Activated CD4-positive, alpha-beta T cell treated with anti-CD3 and anti-CD28 coated beads, Interleukin-2, Interleukin-6, amounts not matched to agents 100 ng/mL and 50 ng/mL, durations not matched to agents 16 hours and 8 hours (primary cell): ENCODE measurements at regions not wholly inside any gene's neighbourhood (a gene's known extent, or its start where the extent isn't known, plus 50 kb on each side); places are given as distances from the start of the nearest gene placed in this dataset.
"Not testable (repeated sequence)": the region's sequence is repeated elsewhere in the genome, so short reads cannot be mapped to it uniquely, and the experiment has no call there.

ENCODE experiments used
- DNase-seq: peaks from one replicate; pipeline ENCODE4 v3.0.0-alpha.2; 2020

DNA sequence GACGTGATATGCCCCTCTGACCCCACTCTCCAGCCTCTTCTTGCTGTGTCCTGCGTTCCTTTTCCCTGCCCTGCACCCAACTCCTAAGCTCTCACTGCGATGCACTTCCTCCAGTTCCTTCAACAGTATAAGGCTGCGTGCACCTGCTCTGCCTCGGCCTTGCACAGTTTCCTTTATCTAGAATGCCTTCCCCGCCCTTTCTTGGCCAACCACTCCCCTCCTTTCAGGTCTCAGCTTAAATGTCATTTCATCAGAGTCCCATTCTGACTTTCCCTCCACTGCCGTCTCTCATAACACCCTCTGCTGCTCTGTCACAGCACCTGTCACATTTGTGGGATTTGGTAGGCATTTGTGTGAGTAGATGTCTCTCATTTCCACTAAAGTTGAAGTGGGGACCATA is 58.4 kb upstream of the NEIL3 start:
- DNase-seq, result peak; percentile 39

DNA sequence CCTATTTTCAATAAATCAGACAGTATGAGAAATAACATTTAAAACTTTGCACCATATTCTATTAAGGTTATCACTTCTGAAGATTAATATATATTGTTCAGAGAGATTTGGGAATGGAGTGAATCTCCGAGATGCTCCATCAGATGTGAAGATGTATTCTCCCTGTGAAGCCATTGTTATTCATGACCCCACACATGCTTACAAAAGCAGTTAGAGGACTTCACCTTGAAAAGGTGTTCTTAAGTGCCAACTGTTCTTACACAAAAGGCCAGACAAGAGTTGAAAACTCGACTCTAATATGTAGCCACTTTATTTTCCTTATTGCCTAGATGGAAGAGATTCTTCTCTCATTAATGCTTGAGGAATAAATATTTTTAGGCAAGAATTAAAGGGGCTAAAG is 54.3 kb upstream of the NEIL3 start:
- DNase-seq, result no peak

DNA sequence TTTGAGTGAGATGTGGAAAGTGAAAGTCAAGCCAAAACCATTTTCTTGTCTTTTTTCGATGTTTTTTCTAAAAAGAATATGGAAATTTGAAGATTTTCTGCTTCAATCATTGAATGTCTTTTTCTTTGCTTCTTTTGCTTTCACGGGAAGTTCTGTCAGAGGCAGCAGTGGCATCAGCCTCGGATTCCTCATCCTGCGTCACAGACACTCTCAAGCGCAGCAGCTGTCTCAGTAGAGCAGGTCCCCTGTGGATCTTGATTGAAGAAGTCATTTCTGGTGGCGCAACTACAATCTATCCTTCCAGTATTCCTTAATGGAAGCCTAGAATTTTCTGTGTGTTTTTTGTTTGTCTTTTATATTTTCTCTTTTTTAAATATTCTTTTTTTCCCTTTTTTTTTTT is 52.7 kb upstream of the NEIL3 start:
- DNase-seq, result no peak

DNA sequence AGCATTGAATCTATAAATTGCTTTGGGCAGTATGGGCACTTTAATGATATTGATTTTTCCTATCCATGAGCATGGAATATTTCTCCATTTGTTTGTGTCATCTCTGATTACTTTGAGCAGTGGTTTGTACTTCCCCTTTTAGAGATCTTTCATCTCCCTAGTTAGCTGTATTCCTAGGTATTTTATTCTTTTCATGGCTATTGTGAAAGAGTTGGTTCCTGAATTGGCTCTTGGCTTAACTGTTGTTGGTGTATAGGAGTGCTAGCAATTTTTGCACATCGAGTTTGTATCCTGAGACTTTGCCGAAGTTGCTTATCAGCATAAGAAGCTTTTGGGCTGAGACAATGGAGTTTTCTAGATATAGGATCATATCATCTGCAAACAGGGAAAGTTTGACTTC is 50.2 kb upstream of the NEIL3 start:
- DNase-seq, result not testable (repeated sequence)
